ENCODE measurements at regions not wholly inside any gene's neighbourhood (a gene's known extent, or its start where the extent isn't known, plus 50 kb on each side); places are given as distances from the start of the nearest gene placed in this dataset.
A peak's percentile ranks its signal among the peaks of the same experiment; 100 is the strongest.
"Not testable (repeated sequence)": the region's sequence is repeated elsewhere in the genome, so short reads cannot be mapped to it uniquely, and the experiment has no call there.

- no peak for DNase-seq
These were observed 154.4 kb upstream of the RPL34 start for GRCh38 chr4:108465886-108466500.

GRCh38 chr4:108458681-108459080 lies 161.7 kb upstream of the RPL34 start:
- DNase-seq = no peak

GRCh38 chr4:108454227-108454626 lies 166.1 kb upstream of the RPL34 start:
- DNase-seq = no peak

- no peak for DNase-seq
These were observed 167.0 kb upstream of the RPL34 start for GRCh38 chr4:108453366-108453765.

GRCh38 chr4:108450236-108450898 lies 170.0 kb upstream of the RPL34 start:
- no peak for DNase-seq

- no peak for DNase-seq
These were observed 171.2 kb upstream of the RPL34 start for GRCh38 chr4:108449129-108449528.

- DNase-seq = no peak
These were observed 173.8 kb upstream of the RPL34 start for GRCh38 chr4:108446556-108446955.

GRCh38 chr4:108445716-108446115 lies 174.7 kb upstream of the RPL34 start:
- no peak for DNase-seq

GRCh38 chr4:108443585-108443984 lies 176.8 kb upstream of the RPL34 start:
- DNase-seq = no peak

- peak in 1 of 58 donors; percentile 6 for DNase-seq
These were observed 186.5 kb upstream of the RPL34 start for GRCh38 chr4:108433832-108434231.

GRCh38 chr4:108433394-108433793 lies 187.0 kb upstream of the RPL34 start:
- not testable (repeated sequence) for DNase-seq

GRCh38 chr4:108432418-108432817 lies 188.0 kb upstream of the RPL34 start:
- DNase-seq = no peak

- no peak for DNase-seq
These were observed 188.4 kb upstream of the RPL34 start for GRCh38 chr4:108431986-108432385.

- DNase-seq = no peak
These were observed 189.5 kb upstream of the RPL34 start for GRCh38 chr4:108430921-108431320.

GRCh38 chr4:108429662-108430061 lies 190.7 kb upstream of the RPL34 start:
- no peak for DNase-seq

GRCh38 chr4:108428923-108429322 lies 191.5 kb upstream of the RPL34 start:
- DNase-seq = no peak

- no peak for DNase-seq
These were observed 192.4 kb upstream of the RPL34 start for GRCh38 chr4:108427946-108428485.

GRCh38 chr4:108426493-108426892 lies 193.9 kb upstream of the RPL34 start:
- no peak for DNase-seq

- DNase-seq = no peak
These were observed 194.4 kb upstream of the RPL34 start for GRCh38 chr4:108425988-108426387.

- no peak for DNase-seq
These were observed 202.5 kb upstream of the RPL34 start for GRCh38 chr4:108417923-108418322.

- DNase-seq = no peak
These were observed 203.5 kb upstream of the RPL34 start for GRCh38 chr4:108416831-108417230.

- no peak for DNase-seq
These were observed 205.0 kb upstream of the RPL34 start for GRCh38 chr4:108415389-108415788.

- DNase-seq = no peak
These were observed 208.5 kb upstream of the RPL34 start for GRCh38 chr4:108411836-108412235.

Data from anterior cingulate cortex (tissue), 58 donors.